Esophagus muscularis mucosa (tissue), 4 donors: ENCODE measurements at regions not wholly inside any gene's neighbourhood (a gene's known extent, or its start where the extent isn't known, plus 50 kb on each side); places are given as distances from the start of the nearest gene placed in this dataset.

Experiments used
- DNase-seq: peaks from one replicate; pipeline ENCODE4 v3.0.0-alpha.2; 2017; ENCODE audit errors: extremely low spot score
- H3K27ac ChIP-seq, 4 donors: fragments of 200-600 bp; sonication (generic); replicated peaks in 1 of 4; 1 replicate in 3 of 4; 2 replicates in 1 of 4; pipeline ENCODE4 v1.5.1; 2016 to 2019; ENCODE audit warnings: mild to moderate bottlenecking in 1 of 4
- H3K27me3 ChIP-seq, 4 donors: fragments of 200-600 bp; sonication (generic); one replicate each; pipeline versions ENCODE4 v1.5.1 to v1.6.0; 2016 to 2019
- H3K36me3 ChIP-seq, 4 donors: fragments of 200-600 bp; sonication (generic); one replicate each; pipeline ENCODE4 v1.5.1; 2016 to 2019
- H3K4me1 ChIP-seq, 4 donors: fragments of 200-600 bp; sonication (generic); one replicate each; pipeline ENCODE4 v1.5.1; 2016 to 2019
- H3K4me3 ChIP-seq, 4 donors: fragments of 200-600 bp; sonication (generic); 1 replicate in 2 of 4; 2 replicates in 2 of 4; pipeline ENCODE4 v1.5.1; 2016 to 2019; ENCODE audit warnings: mild to moderate bottlenecking in 4 of 4, moderate library complexity in 1 of 4
- H3K9me3 ChIP-seq, 4 donors: fragments of 200-600 bp; sonication (generic); 1 replicate in 3 of 4; 2 replicates in 1 of 4; pipeline ENCODE4 v1.5.1; 2016 to 2019
- EP300 ChIP-seq: sonication (generic); formaldehyde crosslinking; IDR thresholded peaks from one replicate; pipeline ENCODE4 v1.6.1; 2017; ENCODE audit warnings: antibody characterized with exemption
- POLR2A ChIP-seq: fragments of 450-650 bp; IDR thresholded peaks from one replicate; pipeline ENCODE4 v1.6.1; 2017; ENCODE audit warnings: antibody characterized with exemption, moderate library complexity, mild to moderate bottlenecking, low read depth
- POLR2AphosphoS5 ChIP-seq, 2 donors: sonication (generic); formaldehyde crosslinking; IDR thresholded peaks; one replicate each; pipeline ENCODE4 v1.6.1; 2017; ENCODE audit warnings: antibody characterized with exemption in 2 of 2
- WGBS: methylation state at CpG from one replicate; pipeline ENCODE4 v1.1.5; 2018; 5-methylcytosine and 5-hydroxymethylcytosine counted together
- intact Hi-C: fragments of 100-400 bp; cut with DNase I; formaldehyde crosslinking; loops from one replicate; pipeline ENCODE4 v1.15.1; 2023
- TF ChIP-seq, protein P1 (sequence below), 3 experiments: fragments of 200-600 bp in 2 of 3; fragments of 450-650 bp in 1 of 3; sonication (generic) in 2 of 3; IDR thresholded peaks; one replicate each; pipeline ENCODE4 v1.5.1; 2017 to 2019; ENCODE audit warnings: antibody characterized with exemption in 3 of 3, mild to moderate bottlenecking in 2 of 3, moderate library complexity in 1 of 3

GRCh38 chr13:40119852-40120251 is 464.4 kb downstream of the COG6 start:
- no peak for DNase-seq
- peak overlapping the region; percentile 6 to 35 (median 22) for H3K27ac ChIP-seq
- peaks cover 0 to 17% (median 9%) of the 10 kb centered on the region in 4 donors for H3K4me1 ChIP-seq
- WGBS, result 100% methylated on average over 1 of the region's 1 CpG
- H3K27me3 ChIP-seq, result no peaks in the 10 kb centered on the region
- no peak overlapping the region for H3K4me3 ChIP-seq
- intact Hi-C loops, result no loop called here
- H3K36me3 ChIP-seq, result no peaks in the 10 kb centered on the region
- peaks cover 0 to 6% (median 0%) of the 10 kb centered on the region in 4 donors for H3K9me3 ChIP-seq
- no peak for TF ChIP-seq POLR2A
- TF ChIP-seq, protein P1, sequence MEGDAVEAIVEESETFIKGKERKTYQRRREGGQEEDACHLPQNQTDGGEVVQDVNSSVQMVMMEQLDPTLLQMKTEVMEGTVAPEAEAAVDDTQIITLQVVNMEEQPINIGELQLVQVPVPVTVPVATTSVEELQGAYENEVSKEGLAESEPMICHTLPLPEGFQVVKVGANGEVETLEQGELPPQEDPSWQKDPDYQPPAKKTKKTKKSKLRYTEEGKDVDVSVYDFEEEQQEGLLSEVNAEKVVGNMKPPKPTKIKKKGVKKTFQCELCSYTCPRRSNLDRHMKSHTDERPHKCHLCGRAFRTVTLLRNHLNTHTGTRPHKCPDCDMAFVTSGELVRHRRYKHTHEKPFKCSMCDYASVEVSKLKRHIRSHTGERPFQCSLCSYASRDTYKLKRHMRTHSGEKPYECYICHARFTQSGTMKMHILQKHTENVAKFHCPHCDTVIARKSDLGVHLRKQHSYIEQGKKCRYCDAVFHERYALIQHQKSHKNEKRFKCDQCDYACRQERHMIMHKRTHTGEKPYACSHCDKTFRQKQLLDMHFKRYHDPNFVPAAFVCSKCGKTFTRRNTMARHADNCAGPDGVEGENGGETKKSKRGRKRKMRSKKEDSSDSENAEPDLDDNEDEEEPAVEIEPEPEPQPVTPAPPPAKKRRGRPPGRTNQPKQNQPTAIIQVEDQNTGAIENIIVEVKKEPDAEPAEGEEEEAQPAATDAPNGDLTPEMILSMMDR (IDR thresholded peaks at IDR 0.05), result no peak
- no peak for TF ChIP-seq POLR2AphosphoS5 (IDR thresholded peaks at IDR 0.05)
- no peak for TF ChIP-seq EP300

GRCh38 chr13:40120288-40120687 is 464.8 kb downstream of the COG6 start:
- Histone ChIP-seq H3K9me3 (peaks cover 0 to 6% (median 0%) of the 10 kb centered on the region in 4 donors), H3K4me3 (no peak overlapping the region), H3K27ac (peak overlapping the region; percentile 6 to 35 (median 22)), H3K36me3 (no peaks in the 10 kb centered on the region), H3K27me3 (no peaks in the 10 kb centered on the region), H3K4me1 (peaks cover 0 to 12% (median 6%) of the 10 kb centered on the region in 4 donors)
- intact Hi-C loops, result no loop called here
- TF ChIP-seq EP300, result no peak
- TF ChIP-seq POLR2A, result no peak
- TF ChIP-seq, protein P1 (IDR thresholded peaks at IDR 0.05), result no peak
- no peak for TF ChIP-seq POLR2AphosphoS5 (IDR thresholded peaks at IDR 0.05)
- WGBS, result 70% methylated on average over 1 of the region's 1 CpG
- no peak for DNase-seq

DNA sequence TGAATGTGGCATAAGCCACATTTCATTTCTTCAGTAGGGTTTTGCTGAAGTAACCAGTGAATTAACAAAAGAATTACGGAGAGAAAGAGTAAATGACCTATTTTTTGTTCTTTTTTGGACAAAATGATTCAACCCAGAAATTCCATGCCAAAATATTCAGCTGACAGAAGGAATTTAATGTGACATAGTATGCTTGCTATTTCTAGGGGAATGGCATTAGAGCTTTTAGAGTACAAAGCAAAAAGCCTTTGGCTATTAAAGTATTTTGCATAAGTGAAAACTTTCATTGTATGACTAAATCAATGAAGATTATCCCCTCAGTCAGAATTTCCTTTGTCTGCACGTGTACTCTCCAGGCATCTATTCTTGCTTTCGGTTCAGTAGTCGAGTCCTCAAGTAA is 465.3 kb downstream of the COG6 start:
- Histone ChIP-seq H3K27ac (peak overlapping the region; percentile 6 to 43 (median 22)), H3K27me3 (no peaks in the 10 kb centered on the region), H3K36me3 (no peaks in the 10 kb centered on the region), H3K4me3 (no peak overlapping the region), H3K9me3 (peaks cover 0 to 6% (median 0%) of the 10 kb centered on the region in 4 donors), H3K4me1 (peaks cover 0 to 7% (median 2%) of the 10 kb centered on the region in 4 donors)
- no peak for DNase-seq
- intact Hi-C loops, result no loop called here
- TF ChIP-seq, protein P1 (IDR thresholded peaks at IDR 0.05), result no peak
- TF ChIP-seq POLR2A, result no peak
- TF ChIP-seq EP300, result no peak
- no peak for TF ChIP-seq POLR2AphosphoS5 (IDR thresholded peaks at IDR 0.05)
- 66% methylated on average over 4 of the region's 4 CpGs for WGBS

DNA sequence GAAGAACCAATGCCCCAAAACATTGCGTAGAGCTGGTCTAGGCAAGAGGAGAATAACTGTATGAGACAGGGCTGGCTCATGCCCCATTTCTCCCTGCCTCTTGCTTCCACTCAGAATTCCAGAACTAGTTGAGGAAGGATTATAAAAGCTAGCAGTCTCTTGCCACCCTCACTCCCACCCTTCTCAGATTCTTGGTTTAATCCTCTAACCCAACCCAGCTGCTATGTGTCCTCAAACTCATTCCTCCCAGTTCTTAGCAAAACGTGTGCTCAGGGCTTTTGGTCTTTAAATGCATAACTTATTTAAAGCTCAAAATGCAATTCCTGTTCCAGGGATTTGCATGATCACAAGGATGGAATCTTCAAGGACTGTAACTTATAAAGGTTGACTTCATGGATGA is 466.3 kb downstream of the COG6 start:
- no peak for DNase-seq
- peaks cover 0 to 5% (median 2%) of the 10 kb centered on the region in 4 donors for H3K4me1 ChIP-seq
- H3K36me3 ChIP-seq, result no peaks in the 10 kb centered on the region
- TF ChIP-seq POLR2AphosphoS5 (IDR thresholded peaks at IDR 0.05) (no peak), EP300 (no peak), POLR2A (no peak)
- TF ChIP-seq, protein P1 (IDR thresholded peaks at IDR 0.05), result no peak
- H3K4me3 ChIP-seq, result no peak overlapping the region
- H3K27me3 ChIP-seq, result no peaks in the 10 kb centered on the region
- WGBS, result 76% methylated on average over 2 of the region's 2 CpGs
- peak overlapping the region in 1 of 4 donors; percentile 25 for H3K27ac ChIP-seq
- intact Hi-C loops, result no loop called here
- peaks cover 0 to 6% (median 0%) of the 10 kb centered on the region in 4 donors for H3K9me3 ChIP-seq
